ENCODE measurements at regions not wholly inside any gene's neighbourhood (a gene's known extent, or its start where the extent isn't known, plus 50 kb on each side); places are given as distances from the start of the nearest gene placed in this dataset.

- no peak for TF ChIP-seq ZFX (IDR thresholded peaks at IDR 0.05; ENCODE audit: borderline replicate concordance)
- TF ChIP-seq CTCF (IDR thresholded peaks at IDR 0.05) = no peak
Observed at GRCh38 chr5:124365361-124365801, 381.1 kb downstream of the ZNF608 start.

Data from 22Rv1 (cell line).